A549 (cell line): ENCODE measurements at regions not wholly inside any gene's neighbourhood (a gene's known extent, or its start where the extent isn't known, plus 50 kb on each side); places are given as distances from the start of the nearest gene placed in this dataset.

Experiments
- ATAC-seq, 2 experiments: fragments of 200-7000 bp in 1 of 2; fragments of >200 bp in 1 of 2; cut with Nextera tagmentation in 1 of 2; cut with Tn5 transposase in 1 of 2; 3 replicates each; pipeline versions ENCODE4 v1.8.0 to v1.9.1; 2018 to 2020; ENCODE audit warnings: mild to moderate bottlenecking in 1 of 2, moderate library complexity in 1 of 2
- CTCF ChIA-PET: fragments of 300-600 bp; sonication (Branson Sonifier 250); formaldehyde crosslinking; extraction: SDS; loops from one replicate; lab custom pipeline; 2021; ENCODE audit warnings: antibody characterized with exemption, inconsistent platforms; lab: Yijun Ruan, JAX
- POLR2A ChIA-PET: fragments of 350-600 bp; formaldehyde crosslinking; extraction: SDS; loops from one replicate; lab custom pipeline; 2021; ENCODE audit warnings: antibody characterized with exemption, inconsistent platforms; lab: Yijun Ruan, JAX
- DNase-seq, 2 experiments: peaks; one replicate each; pipeline versions ENCODE4 v3.0.0 to v3.0.0-alpha.2; 2011 to 2016; ENCODE audit warnings: low read depth in 1 of 2, low spot score in 1 of 2
- FAIRE-seq: peaks from 2 replicates; lab custom pipeline; 2011; peaks lifted over from hg19 to GRCh38; lab: Jason Lieb, UNC
- H3K27ac ChIP-seq, 2 experiments: fragments of >200 bp; sonication (Bioruptor Twin); formaldehyde crosslinking; 3 replicates each; pipeline ENCODE4 v1.5.1; 2016 to 2017
- H3K4me1 ChIP-seq: fragments of >200 bp; sonication (Bioruptor Twin); formaldehyde crosslinking; 3 replicates; pipeline ENCODE4 v1.6.1; 2016
- H3K4me2 ChIP-seq: fragments of >200 bp; sonication (Bioruptor Twin); formaldehyde crosslinking; 3 replicates; pipeline ENCODE4 v1.6.1; 2016
- H3K4me3 ChIP-seq: fragments of >200 bp; sonication (Bioruptor Twin); formaldehyde crosslinking; 3 replicates; pipeline ENCODE4 v1.5.1; 2016
- H3K9me3 ChIP-seq: fragments of >200 bp; sonication (Bioruptor Twin); formaldehyde crosslinking; 3 replicates; pipeline ENCODE4 v1.6.1; 2016
- BHLHE40 ChIP-seq: IDR thresholded peaks from 2 replicates; pipeline ENCODE4 v1.6.1; 2012; ENCODE audit warnings: low read depth, low read length, inconsistent platforms
- CBX2 ChIP-seq: fragments of 200-600 bp; sonication (generic); IDR thresholded peaks from 2 replicates; pipeline ENCODE4 v1.6.1; 2016; ENCODE audit warnings: low read depth, mild to moderate bottlenecking, borderline replicate concordance
- CBX8 ChIP-seq: fragments of 200-600 bp; sonication (generic); IDR thresholded peaks from 2 replicates; pipeline ENCODE4 v1.6.1; 2016
- CHD2 ChIP-seq: fragments of 150-350 bp; IDR thresholded peaks from 2 replicates; pipeline ENCODE4 v1.6.1; 2014; ENCODE audit warnings: low read length; ENCODE audit not compliant: partially characterized antibody
- ESRRA ChIP-seq: fragments of 150-350 bp; IDR thresholded peaks from 2 replicates; pipeline ENCODE4 v1.6.1; 2014; ENCODE audit warnings: mild to moderate bottlenecking, low read length, borderline replicate concordance
- FOXS1 ChIP-seq: fragments of 250-450 bp; sonication (Bioruptor Pico); IDR thresholded peaks from 2 replicates; pipeline ENCODE4 v1.5.0; 2020; ENCODE audit warnings: mild to moderate bottlenecking, moderate library complexity
- GATA3 ChIP-seq: IDR thresholded peaks from 2 replicates; pipeline ENCODE4 v1.6.1; 2012; ENCODE audit warnings: borderline replicate concordance
- HOXB5 ChIP-seq: fragments of 250-450 bp; sonication (Bioruptor Pico); IDR thresholded peaks from 2 replicates; pipeline ENCODE4 v1.5.0; 2020; ENCODE audit warnings: mild to moderate bottlenecking, moderate library complexity
- JUNB ChIP-seq: fragments of >200 bp; sonication (Bioruptor Twin); formaldehyde crosslinking; IDR thresholded peaks from 2 replicates; pipeline ENCODE4 v1.6.1; 2016
- KDM1A ChIP-seq: fragments of 200-600 bp; sonication (generic); IDR thresholded peaks from 2 replicates; pipeline ENCODE4 v1.6.1; 2016; ENCODE audit warnings: low read depth, mild to moderate bottlenecking
- KDM5A ChIP-seq: fragments of 200-600 bp; sonication (generic); IDR thresholded peaks from 2 replicates; pipeline ENCODE4 v1.6.1; 2016; ENCODE audit warnings: antibody characterized with exemption, mild to moderate bottlenecking
- MAZ ChIP-seq: fragments of 150-350 bp; IDR thresholded peaks from 2 replicates; pipeline ENCODE4 v1.6.1; 2014; ENCODE audit warnings: antibody characterized with exemption, low read depth, low read length, borderline replicate concordance
- NFE2L2 ChIP-seq: fragments of 150-350 bp; conservative IDR thresholded peaks from 2 replicates; pipeline ENCODE4 v1.6.1; 2014; ENCODE audit warnings: low read length
- PHF8 ChIP-seq: fragments of 200-600 bp; sonication (generic); IDR thresholded peaks from 2 replicates; pipeline ENCODE4 v1.6.1; 2016; ENCODE audit warnings: low read depth, mild to moderate bottlenecking, antibody characterized with exemption, moderate library complexity, borderline replicate concordance
- RARB ChIP-seq: fragments of 250-450 bp; sonication (Bioruptor Pico); IDR thresholded peaks from 2 replicates; pipeline ENCODE4 v1.8.0; 2021; ENCODE audit warnings: mild to moderate bottlenecking, moderate library complexity
- RCOR1 ChIP-seq: fragments of 150-350 bp; IDR thresholded peaks from 2 replicates; pipeline ENCODE4 v1.6.1; 2014; ENCODE audit warnings: antibody characterized with exemption, low read length, low read depth
- RNF2 ChIP-seq: fragments of 200-600 bp; sonication (generic); IDR thresholded peaks from 2 replicates; pipeline ENCODE4 v1.6.1; 2016; ENCODE audit warnings: low read depth, mild to moderate bottlenecking, antibody characterized with exemption, moderate library complexity, borderline replicate concordance
- SREBF2 ChIP-seq: fragments of 450-650 bp; IDR thresholded peaks from 2 replicates; pipeline ENCODE4 v1.6.1; 2014; ENCODE audit warnings: mild to moderate bottlenecking, moderate library complexity
- ZC3H11A ChIP-seq: fragments of 450-650 bp; IDR thresholded peaks from 2 replicates; pipeline ENCODE4 v1.6.1; 2014; ENCODE audit warnings: antibody characterized with exemption, mild to moderate bottlenecking
- ZSCAN20 ChIP-seq: fragments of 250-450 bp; sonication (Bioruptor Pico); IDR thresholded peaks from 2 replicates; pipeline ENCODE4 v1.8.0; 2022; ENCODE audit warnings: mild to moderate bottlenecking, moderate library complexity
- WGBS: methylation state at CpG from one replicate; pipeline ENCODE4 v1.1.6; 2017; ENCODE audit errors: missing lambda C conversion rate; 5-methylcytosine and 5-hydroxymethylcytosine counted together
- TF ChIP-seq, protein P1 (sequence below): fragments of 200-600 bp; sonication (generic); IDR thresholded peaks from 2 replicates; pipeline ENCODE4 v1.6.1; 2016; ENCODE audit warnings: antibody characterized with exemption, mild to moderate bottlenecking, moderate library complexity
- TF ChIP-seq, protein P2 (sequence below): fragments of 250-450 bp; sonication (Bioruptor Pico); IDR thresholded peaks from 2 replicates; pipeline ENCODE4 v1.5.0; 2020; ENCODE audit warnings: low read depth, mild to moderate bottlenecking, moderate library complexity
- TF ChIP-seq, protein P3 (sequence below): IDR thresholded peaks from 2 replicates; pipeline ENCODE4 v1.6.1; 2012; ENCODE audit warnings: low read depth, borderline replicate concordance
- TF ChIP-seq, protein P4 (sequence below): fragments of >200 bp; sonication (Bioruptor Twin); formaldehyde crosslinking; IDR thresholded peaks from 3 replicates; pipeline ENCODE4 v1.5.1; 2016
- TF ChIP-seq, protein P5 (sequence below): fragments of >200 bp; sonication (Bioruptor Twin); formaldehyde crosslinking; IDR thresholded peaks from 3 replicates; pipeline ENCODE4 v1.6.1; 2016
- TF ChIP-seq, protein P6 (sequence below): fragments of 150-350 bp; IDR thresholded peaks from 2 replicates; pipeline ENCODE4 v1.6.1; 2014; ENCODE audit warnings: low read depth, mild to moderate bottlenecking, low read length
- TF ChIP-seq, protein P7 (sequence below): IDR thresholded peaks from 2 replicates; pipeline ENCODE4 v1.6.1; 2012

DNA sequence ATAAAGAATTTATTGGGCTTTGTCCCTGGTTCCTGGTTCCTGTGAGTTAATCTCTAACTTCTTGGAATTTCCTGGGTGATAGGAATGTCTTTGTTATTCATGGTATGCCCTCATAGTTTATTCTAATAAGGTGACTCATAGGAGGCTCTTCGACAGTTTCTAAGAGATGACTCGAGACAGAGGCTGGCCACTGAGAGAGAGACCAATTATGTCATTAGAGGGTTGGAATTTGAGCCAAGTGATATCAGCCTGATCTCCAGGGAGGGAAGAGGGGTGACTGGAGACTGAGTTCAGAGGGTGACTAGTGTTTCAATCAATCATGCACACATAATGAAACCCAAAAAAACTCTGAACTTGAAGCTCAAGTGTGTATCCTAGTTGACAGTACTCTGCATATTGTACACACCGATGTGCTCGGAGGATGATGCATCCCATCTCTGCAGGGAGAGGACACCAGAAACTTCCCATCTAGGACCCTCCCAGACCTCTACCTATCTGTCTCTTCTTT is 185.7 kb downstream of the MTCL1 start (continued):
- TF ChIP-seq, protein P1, sequence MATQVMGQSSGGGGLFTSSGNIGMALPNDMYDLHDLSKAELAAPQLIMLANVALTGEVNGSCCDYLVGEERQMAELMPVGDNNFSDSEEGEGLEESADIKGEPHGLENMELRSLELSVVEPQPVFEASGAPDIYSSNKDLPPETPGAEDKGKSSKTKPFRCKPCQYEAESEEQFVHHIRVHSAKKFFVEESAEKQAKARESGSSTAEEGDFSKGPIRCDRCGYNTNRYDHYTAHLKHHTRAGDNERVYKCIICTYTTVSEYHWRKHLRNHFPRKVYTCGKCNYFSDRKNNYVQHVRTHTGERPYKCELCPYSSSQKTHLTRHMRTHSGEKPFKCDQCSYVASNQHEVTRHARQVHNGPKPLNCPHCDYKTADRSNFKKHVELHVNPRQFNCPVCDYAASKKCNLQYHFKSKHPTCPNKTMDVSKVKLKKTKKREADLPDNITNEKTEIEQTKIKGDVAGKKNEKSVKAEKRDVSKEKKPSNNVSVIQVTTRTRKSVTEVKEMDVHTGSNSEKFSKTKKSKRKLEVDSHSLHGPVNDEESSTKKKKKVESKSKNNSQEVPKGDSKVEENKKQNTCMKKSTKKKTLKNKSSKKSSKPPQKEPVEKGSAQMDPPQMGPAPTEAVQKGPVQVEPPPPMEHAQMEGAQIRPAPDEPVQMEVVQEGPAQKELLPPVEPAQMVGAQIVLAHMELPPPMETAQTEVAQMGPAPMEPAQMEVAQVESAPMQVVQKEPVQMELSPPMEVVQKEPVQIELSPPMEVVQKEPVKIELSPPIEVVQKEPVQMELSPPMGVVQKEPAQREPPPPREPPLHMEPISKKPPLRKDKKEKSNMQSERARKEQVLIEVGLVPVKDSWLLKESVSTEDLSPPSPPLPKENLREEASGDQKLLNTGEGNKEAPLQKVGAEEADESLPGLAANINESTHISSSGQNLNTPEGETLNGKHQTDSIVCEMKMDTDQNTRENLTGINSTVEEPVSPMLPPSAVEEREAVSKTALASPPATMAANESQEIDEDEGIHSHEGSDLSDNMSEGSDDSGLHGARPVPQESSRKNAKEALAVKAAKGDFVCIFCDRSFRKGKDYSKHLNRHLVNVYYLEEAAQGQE: no peak
- TF ChIP-seq, protein P2, sequence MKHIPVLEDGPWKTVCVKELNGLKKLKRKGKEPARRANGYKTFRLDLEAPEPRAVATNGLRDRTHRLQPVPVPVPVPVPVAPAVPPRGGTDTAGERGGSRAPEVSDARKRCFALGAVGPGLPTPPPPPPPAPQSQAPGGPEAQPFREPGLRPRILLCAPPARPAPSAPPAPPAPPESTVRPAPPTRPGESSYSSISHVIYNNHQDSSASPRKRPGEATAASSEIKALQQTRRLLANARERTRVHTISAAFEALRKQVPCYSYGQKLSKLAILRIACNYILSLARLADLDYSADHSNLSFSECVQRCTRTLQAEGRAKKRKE: no peak
- TF ChIP-seq MAZ: no peak
- no peak for TF ChIP-seq FOXS1 (CRISPR knock-in tag)
- no peak for TF ChIP-seq RNF2
- no peak for TF ChIP-seq ZC3H11A
- no peak for TF ChIP-seq ESRRA
- TF ChIP-seq PHF8: no peak
- peak; percentile 92 for TF ChIP-seq JUNB
- TF ChIP-seq, protein P3, sequence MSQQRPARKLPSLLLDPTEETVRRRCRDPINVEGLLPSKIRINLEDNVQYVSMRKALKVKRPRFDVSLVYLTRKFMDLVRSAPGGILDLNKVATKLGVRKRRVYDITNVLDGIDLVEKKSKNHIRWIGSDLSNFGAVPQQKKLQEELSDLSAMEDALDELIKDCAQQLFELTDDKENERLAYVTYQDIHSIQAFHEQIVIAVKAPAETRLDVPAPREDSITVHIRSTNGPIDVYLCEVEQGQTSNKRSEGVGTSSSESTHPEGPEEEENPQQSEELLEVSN: no peak
- TF ChIP-seq CBX2: no peak
- TF ChIP-seq SREBF2: no peak
- TF ChIP-seq, protein P4, sequence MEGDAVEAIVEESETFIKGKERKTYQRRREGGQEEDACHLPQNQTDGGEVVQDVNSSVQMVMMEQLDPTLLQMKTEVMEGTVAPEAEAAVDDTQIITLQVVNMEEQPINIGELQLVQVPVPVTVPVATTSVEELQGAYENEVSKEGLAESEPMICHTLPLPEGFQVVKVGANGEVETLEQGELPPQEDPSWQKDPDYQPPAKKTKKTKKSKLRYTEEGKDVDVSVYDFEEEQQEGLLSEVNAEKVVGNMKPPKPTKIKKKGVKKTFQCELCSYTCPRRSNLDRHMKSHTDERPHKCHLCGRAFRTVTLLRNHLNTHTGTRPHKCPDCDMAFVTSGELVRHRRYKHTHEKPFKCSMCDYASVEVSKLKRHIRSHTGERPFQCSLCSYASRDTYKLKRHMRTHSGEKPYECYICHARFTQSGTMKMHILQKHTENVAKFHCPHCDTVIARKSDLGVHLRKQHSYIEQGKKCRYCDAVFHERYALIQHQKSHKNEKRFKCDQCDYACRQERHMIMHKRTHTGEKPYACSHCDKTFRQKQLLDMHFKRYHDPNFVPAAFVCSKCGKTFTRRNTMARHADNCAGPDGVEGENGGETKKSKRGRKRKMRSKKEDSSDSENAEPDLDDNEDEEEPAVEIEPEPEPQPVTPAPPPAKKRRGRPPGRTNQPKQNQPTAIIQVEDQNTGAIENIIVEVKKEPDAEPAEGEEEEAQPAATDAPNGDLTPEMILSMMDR: no peak
- TF ChIP-seq BHLHE40: no peak
- TF ChIP-seq KDM1A: no peak
- TF ChIP-seq GATA3: peak; percentile 97
- TF ChIP-seq, protein P5, sequence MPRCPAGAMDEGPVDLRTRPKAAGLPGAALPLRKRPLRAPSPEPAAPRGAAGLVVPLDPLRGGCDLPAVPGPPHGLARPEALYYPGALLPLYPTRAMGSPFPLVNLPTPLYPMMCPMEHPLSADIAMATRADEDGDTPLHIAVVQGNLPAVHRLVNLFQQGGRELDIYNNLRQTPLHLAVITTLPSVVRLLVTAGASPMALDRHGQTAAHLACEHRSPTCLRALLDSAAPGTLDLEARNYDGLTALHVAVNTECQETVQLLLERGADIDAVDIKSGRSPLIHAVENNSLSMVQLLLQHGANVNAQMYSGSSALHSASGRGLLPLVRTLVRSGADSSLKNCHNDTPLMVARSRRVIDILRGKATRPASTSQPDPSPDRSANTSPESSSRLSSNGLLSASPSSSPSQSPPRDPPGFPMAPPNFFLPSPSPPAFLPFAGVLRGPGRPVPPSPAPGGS: 0 out of 3 replicates have a peak, but pooled peaks have one; percentile 57

DNA sequence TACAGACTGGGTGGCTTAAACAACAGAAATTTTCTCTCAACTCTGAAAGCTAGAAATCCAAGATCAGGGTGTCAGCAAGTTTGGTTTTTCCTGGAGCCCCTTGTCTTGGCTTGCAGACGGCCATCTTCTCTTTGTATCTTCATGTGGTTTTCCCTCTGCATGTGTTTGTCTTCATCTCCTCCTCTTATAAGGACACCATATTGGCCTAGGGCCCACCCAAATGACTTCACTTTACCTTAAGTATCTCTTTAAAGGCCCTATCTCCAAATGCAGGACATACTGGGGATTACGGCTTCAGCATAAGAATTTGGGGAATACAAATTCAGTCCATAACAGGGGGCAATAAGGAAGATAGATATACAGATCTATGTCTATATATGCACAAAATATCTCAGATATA is 187.9 kb downstream of the MTCL1 start:
- FAIRE-seq: no peak
- TF ChIP-seq, protein P6, sequence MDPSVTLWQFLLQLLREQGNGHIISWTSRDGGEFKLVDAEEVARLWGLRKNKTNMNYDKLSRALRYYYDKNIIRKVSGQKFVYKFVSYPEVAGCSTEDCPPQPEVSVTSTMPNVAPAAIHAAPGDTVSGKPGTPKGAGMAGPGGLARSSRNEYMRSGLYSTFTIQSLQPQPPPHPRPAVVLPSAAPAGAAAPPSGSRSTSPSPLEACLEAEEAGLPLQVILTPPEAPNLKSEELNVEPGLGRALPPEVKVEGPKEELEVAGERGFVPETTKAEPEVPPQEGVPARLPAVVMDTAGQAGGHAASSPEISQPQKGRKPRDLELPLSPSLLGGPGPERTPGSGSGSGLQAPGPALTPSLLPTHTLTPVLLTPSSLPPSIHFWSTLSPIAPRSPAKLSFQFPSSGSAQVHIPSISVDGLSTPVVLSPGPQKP: no peak
- TF ChIP-seq KDM5A: no peak
- TF ChIP-seq, protein P7, sequence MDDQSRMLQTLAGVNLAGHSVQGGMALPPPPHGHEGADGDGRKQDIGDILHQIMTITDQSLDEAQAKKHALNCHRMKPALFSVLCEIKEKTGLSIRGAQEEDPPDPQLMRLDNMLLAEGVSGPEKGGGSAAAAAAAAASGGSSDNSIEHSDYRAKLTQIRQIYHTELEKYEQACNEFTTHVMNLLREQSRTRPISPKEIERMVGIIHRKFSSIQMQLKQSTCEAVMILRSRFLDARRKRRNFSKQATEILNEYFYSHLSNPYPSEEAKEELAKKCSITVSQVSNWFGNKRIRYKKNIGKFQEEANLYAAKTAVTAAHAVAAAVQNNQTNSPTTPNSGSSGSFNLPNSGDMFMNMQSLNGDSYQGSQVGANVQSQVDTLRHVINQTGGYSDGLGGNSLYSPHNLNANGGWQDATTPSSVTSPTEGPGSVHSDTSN: no peak
- TF ChIP-seq CBX8: no peak
- TF ChIP-seq ZC3H11A: no peak
- no peak for TF ChIP-seq ZSCAN20 (CRISPR knock-in tag)
- no peak for TF ChIP-seq RARB (CRISPR knock-in tag)
- TF ChIP-seq CHD2: no peak
- TF ChIP-seq RCOR1: no peak
- no peak for TF ChIP-seq NFE2L2
- TF ChIP-seq HOXB5 (CRISPR knock-in tag): no peak

More for the DNA sequence above, 187.9 kb downstream of the MTCL1 start:
- no peak for DNase-seq
- Histone ChIP-seq H3K27ac (peak overlapping the region; percentile 79 to 85; a peak in 3 of 6 replicates), H3K4me3 (no peak overlapping the region), H3K4me2 (no peak overlapping the region), H3K4me1 (peaks cover 28% of the 10 kb centered on the region), H3K9me3 (peaks cover 11% of the 10 kb centered on the region; the same call in 1 of the 3 replicates)
- CTCF ChIA-PET: interaction anchor here (0.6 to 1.2 kb wide), 2 partner anchors 28 to 110 kb away, joined by 3 read pairs; no protein-coding TSS in a partner anchor
- 100% methylated on average over 2 of the region's 2 CpGs for WGBS
- POLR2A ChIA-PET: no interaction called here
- ATAC-seq: no peak
